HL-60 (cell line): ENCODE measurements at regions not wholly inside any gene's neighbourhood (a gene's known extent, or its start where the extent isn't known, plus 50 kb on each side); places are given as distances from the start of the nearest gene placed in this dataset.

Experiments used
- DNase-seq, 2 experiments: peaks; one replicate each; pipeline ENCODE4 v3.0.0-alpha.2; 2010 to 2020; ENCODE audit warnings: low read depth in 1 of 2, low spot score in 1 of 2
- H3K27ac ChIP-seq: fragments of 250-450 bp; sonication (Bioruptor Pico); replicated peaks from 2 replicates; pipeline ENCODE4 v1.5.1; 2020; ENCODE audit warnings: mild to moderate bottlenecking, moderate library complexity
- H3K27me3 ChIP-seq: fragments of 250-450 bp; sonication (Bioruptor Pico); 2 replicates; pipeline ENCODE4 v1.5.1; 2021; ENCODE audit warnings: mild to moderate bottlenecking, moderate library complexity; ENCODE audit not compliant: insufficient read depth, poor library complexity, severe bottlenecking
- H3K4me3 ChIP-seq: replicated peaks from 2 replicates; pipeline ENCODE4 v1.5.1; 2011; ENCODE audit warnings: mild to moderate bottlenecking, control low read depth, low read length; ENCODE audit not compliant: insufficient read depth
- GABPA ChIP-seq: IDR thresholded peaks from 2 replicates; pipeline ENCODE4 v1.6.1; 2012; ENCODE audit warnings: low read depth
- POLR2AphosphoS5 ChIP-seq: IDR thresholded peaks from 2 replicates; pipeline ENCODE4 v1.6.1; 2012; ENCODE audit warnings: low read depth
- REST ChIP-seq: IDR thresholded peaks from 2 replicates; pipeline ENCODE4 v1.6.1; 2012; ENCODE audit warnings: low read depth; ENCODE audit not compliant: insufficient replicate concordance
- SPI1 ChIP-seq: IDR thresholded peaks from 2 replicates; pipeline ENCODE4 v1.6.1; 2012; ENCODE audit warnings: low read depth, mild to moderate bottlenecking, borderline replicate concordance
- TF ChIP-seq, protein P1 (sequence below): IDR thresholded peaks from one replicate; pipeline ENCODE4 v1.5.1; 2011; ENCODE audit warnings: low read length, control low read depth, inconsistent platforms; ENCODE audit not compliant: insufficient read depth

DNA sequence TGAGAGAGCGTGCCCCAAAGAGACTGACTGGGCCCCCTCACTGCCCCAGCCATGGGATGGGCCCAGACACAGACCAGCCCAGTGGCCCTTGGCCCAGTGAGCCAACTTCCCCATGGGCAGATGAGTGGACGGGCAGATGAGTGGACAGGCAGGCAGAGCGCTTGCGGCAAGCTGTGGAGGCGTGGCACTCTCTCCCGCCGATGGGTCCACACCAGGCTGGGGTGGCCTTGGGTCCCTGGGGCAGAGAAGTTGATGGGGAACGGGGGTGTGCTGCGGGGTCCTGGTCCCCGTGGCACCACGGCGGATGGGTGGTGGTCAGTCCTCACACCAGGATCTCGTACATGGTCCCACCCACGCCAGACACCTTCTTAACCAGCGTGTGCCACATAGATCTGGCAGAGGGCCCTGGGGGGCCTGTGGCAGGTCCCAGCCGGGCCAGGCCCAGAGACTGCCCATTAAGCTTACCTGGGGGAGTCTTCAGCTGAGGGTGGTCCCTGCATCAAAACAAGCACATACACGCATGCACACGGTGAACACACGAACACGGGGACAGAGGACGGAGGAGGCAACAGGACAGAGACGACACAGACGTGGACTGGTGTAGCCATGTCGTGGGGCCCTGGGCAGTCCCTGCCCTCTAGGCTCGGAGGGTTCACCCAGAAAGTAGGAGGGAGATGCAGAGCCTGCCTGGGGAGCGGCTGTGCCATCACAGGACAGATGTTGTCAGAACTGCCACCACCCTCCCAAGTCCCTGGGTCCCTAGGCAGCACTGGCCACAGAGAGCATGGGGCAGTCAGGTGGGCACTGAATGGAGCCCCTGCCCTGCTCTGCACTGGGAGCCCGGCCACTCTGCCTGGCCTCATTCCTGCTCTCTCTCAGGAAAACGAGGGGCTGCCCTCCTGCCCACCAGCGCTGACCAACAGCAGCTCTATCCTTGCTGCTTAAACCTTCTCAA is 182.2 kb downstream of the IGLL1 start:
- DNase-seq = no peak
- Histone ChIP-seq H3K27me3 (no peaks in the 10 kb centered on the region), H3K4me3 (no peak overlapping the region), H3K27ac (no peak overlapping the region)
- no peak for TF ChIP-seq POLR2AphosphoS5
- TF ChIP-seq GABPA = no peak
- TF ChIP-seq, protein P1, sequence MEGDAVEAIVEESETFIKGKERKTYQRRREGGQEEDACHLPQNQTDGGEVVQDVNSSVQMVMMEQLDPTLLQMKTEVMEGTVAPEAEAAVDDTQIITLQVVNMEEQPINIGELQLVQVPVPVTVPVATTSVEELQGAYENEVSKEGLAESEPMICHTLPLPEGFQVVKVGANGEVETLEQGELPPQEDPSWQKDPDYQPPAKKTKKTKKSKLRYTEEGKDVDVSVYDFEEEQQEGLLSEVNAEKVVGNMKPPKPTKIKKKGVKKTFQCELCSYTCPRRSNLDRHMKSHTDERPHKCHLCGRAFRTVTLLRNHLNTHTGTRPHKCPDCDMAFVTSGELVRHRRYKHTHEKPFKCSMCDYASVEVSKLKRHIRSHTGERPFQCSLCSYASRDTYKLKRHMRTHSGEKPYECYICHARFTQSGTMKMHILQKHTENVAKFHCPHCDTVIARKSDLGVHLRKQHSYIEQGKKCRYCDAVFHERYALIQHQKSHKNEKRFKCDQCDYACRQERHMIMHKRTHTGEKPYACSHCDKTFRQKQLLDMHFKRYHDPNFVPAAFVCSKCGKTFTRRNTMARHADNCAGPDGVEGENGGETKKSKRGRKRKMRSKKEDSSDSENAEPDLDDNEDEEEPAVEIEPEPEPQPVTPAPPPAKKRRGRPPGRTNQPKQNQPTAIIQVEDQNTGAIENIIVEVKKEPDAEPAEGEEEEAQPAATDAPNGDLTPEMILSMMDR = no peak
- TF ChIP-seq REST = no peak
- no peak for TF ChIP-seq SPI1

- Histone ChIP-seq H3K27me3 (no peaks in the 10 kb centered on the region), H3K4me3 (no peak overlapping the region), H3K27ac (no peak overlapping the region)
- DNase-seq = no peak
- no peak for TF ChIP-seq GABPA
- TF ChIP-seq, protein P1 = no peak
- TF ChIP-seq SPI1 = no peak
- no peak for TF ChIP-seq REST
- no peak for TF ChIP-seq POLR2AphosphoS5
Measured at GRCh38 chr22:23397008-23397612, 183.0 kb downstream of the IGLL1 start.

DNA sequence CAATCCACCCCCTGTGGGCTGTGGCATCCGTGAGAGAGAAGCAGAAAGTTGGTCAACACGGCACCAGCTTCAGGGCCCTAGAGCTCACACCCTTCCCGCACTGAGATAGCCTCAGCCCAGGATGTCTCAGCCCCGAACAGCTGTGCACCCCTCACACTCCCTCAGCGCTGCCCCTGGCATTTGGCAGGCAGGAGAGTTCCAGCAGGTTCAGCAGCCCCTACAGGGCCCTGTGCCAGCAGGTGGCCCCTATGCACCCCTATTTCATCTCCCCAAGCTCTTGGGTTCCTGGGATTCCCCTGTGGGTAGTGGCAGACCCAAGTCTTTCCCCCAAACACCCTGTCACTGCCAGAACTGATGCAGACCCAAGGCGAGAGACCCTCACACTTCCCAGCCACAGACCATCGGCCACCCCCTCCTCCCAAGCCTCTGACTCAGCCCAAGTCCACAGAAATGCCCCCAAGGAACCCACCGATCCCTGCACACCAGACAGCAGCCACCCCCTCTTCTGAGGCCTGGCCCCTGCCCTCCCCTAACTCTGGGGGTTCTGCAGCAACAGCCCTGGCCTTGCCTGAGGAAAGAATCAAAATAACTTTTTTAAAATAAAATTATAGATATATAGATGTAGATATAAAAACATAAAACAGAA is 183.6 kb downstream of the IGLL1 start:
- Histone ChIP-seq H3K27me3 (no peaks in the 10 kb centered on the region), H3K27ac (no peak overlapping the region), H3K4me3 (no peak overlapping the region)
- TF ChIP-seq, protein P1 = no peak
- TF ChIP-seq GABPA (no peak), POLR2AphosphoS5 (no peak), REST (no peak), SPI1 (no peak)
- DNase-seq = no peak
